ENCODE measurements at regions not wholly inside any gene's neighbourhood (a gene's known extent, or its start where the extent isn't known, plus 50 kb on each side); places are given as distances from the start of the nearest gene placed in this dataset.
"Not testable (repeated sequence)": the region's sequence is repeated elsewhere in the genome, so short reads cannot be mapped to it uniquely, and the experiment has no call there.

- ATAC-seq (no peak), DNase-seq (no peak)
These were observed 303.3 kb upstream of the PROX1 start for GRCh38 chr1:213684454-213684853.

GRCh38 chr1:213685992-213686582 is 301.7 kb upstream of the PROX1 start:
- no peak for ATAC-seq
- DNase-seq: no peak

GRCh38 chr1:213686983-213687382 is 300.8 kb upstream of the PROX1 start:
- DNase-seq (no peak), ATAC-seq (no peak)

- DNase-seq: no peak
These were observed 299.9 kb upstream of the PROX1 start for GRCh38 chr1:213687832-213688231.

GRCh38 chr1:213688655-213689054 is 299.1 kb upstream of the PROX1 start:
- DNase-seq: no peak
- ATAC-seq: no peak

More at GRCh38 chr1:213687832-213688231, 299.9 kb upstream of the PROX1 start:
- no peak for ATAC-seq

GRCh38 chr1:213689260-213689659 is 298.5 kb upstream of the PROX1 start:
- DNase-seq: no peak

GRCh38 chr1:213690341-213690917 is 297.3 kb upstream of the PROX1 start:
- DNase-seq (no peak), ATAC-seq (no peak)

More at GRCh38 chr1:213689260-213689659, 298.5 kb upstream of the PROX1 start:
- ATAC-seq: no peak

- no peak for DNase-seq
- ATAC-seq: no peak
These were observed 295.5 kb upstream of the PROX1 start for GRCh38 chr1:213692321-213692720.

GRCh38 chr1:213693864-213694263 is 293.9 kb upstream of the PROX1 start:
- DNase-seq (no peak), ATAC-seq (no peak)

- ATAC-seq (no peak), DNase-seq (no peak)
These were observed 290.5 kb upstream of the PROX1 start for GRCh38 chr1:213697192-213697802.

GRCh38 chr1:213698092-213698702 is 289.6 kb upstream of the PROX1 start:
- no peak for DNase-seq
- no peak for ATAC-seq

- no peak for ATAC-seq
- no peak for DNase-seq
These were observed 285.1 kb upstream of the PROX1 start for GRCh38 chr1:213702703-213703102.

GRCh38 chr1:213704941-213705340 is 282.8 kb upstream of the PROX1 start:
- ATAC-seq: no peak
- DNase-seq: no peak

GRCh38 chr1:213711833-213712490 is 275.8 kb upstream of the PROX1 start:
- not testable (repeated sequence) for ATAC-seq, DNase-seq

GRCh38 chr1:213714645-213715044 is 273.1 kb upstream of the PROX1 start:
- DNase-seq (no peak), ATAC-seq (no peak)

GRCh38 chr1:213715182-213715581 is 272.6 kb upstream of the PROX1 start:
- DNase-seq: no peak
- ATAC-seq: no peak

- ATAC-seq (no peak), DNase-seq (no peak)
These were observed 268.3 kb upstream of the PROX1 start for GRCh38 chr1:213719462-213719861.

GRCh38 chr1:213720032-213720431 is 267.7 kb upstream of the PROX1 start:
- no peak for ATAC-seq
- DNase-seq: no peak

GRCh38 chr1:213723187-213723586 is 264.6 kb upstream of the PROX1 start:
- ATAC-seq: no peak
- no peak for DNase-seq

GRCh38 chr1:213724640-213725536 is 262.9 kb upstream of the PROX1 start:
- ATAC-seq (no peak), DNase-seq (no peak)

- DNase-seq (no peak), ATAC-seq (no peak)
These were observed 259.8 kb upstream of the PROX1 start for GRCh38 chr1:213727853-213728592.
